Activated T-cell treated with anti-CD3 and anti-CD28 coated beads, Interleukin-2, amount 50 U/mL, for 72 hours (primary cell): ENCODE measurements at regions not wholly inside any gene's neighbourhood (a gene's known extent, or its start where the extent isn't known, plus 50 kb on each side); places are given as distances from the start of the nearest gene placed in this dataset.

Source experiments
- ATAC-seq, 2 donors: fragments of 150-1000 bp; cut with Tn5 transposase; replicated peaks in 1 of 2; 2 replicates each; pipeline ENCODE4 v1.10.0; 2021; ENCODE audit warnings: moderate library complexity in 2 of 2, mild to moderate bottlenecking in 1 of 2
- DNase-seq, 2 donors: peaks; one replicate each; pipeline ENCODE4 v3.0.0; 2021 to 2022; ENCODE audit warnings: mixed read lengths in 1 of 2
- H3K27ac Mint-ChIP-seq: one replicate; pipeline ENCODE4 v1.8.0; 2022; ENCODE audit warnings: mild to moderate bottlenecking, moderate library complexity, mixed read lengths
- H3K27me3 Mint-ChIP-seq: one replicate; pipeline ENCODE4 v1.8.0; 2022; ENCODE audit warnings: low read depth, mixed read lengths
- H3K36me3 Mint-ChIP-seq, 2 donors: one replicate each; pipeline ENCODE4 v1.8.0; 2022; ENCODE audit warnings: mixed read lengths in 2 of 2, mild to moderate bottlenecking in 1 of 2; ENCODE audit not compliant: insufficient read depth in 2 of 2
- H3K4me1 Mint-ChIP-seq: one replicate; pipeline ENCODE4 v1.8.0; 2022; ENCODE audit warnings: low read depth, mixed read lengths
- H3K4me3 Mint-ChIP-seq, 2 donors: one replicate each; pipeline ENCODE4 v1.8.0; 2022; ENCODE audit warnings: mild to moderate bottlenecking in 2 of 2, mixed read lengths in 2 of 2, moderate library complexity in 2 of 2
- H3K9me3 Mint-ChIP-seq, 2 donors: one replicate each; pipeline ENCODE4 v1.8.0; 2022; ENCODE audit warnings: mixed read lengths in 2 of 2

GRCh38 chr13:50589139-50589538 is 254.4 kb downstream of the DLEU7 start:
- H3K4me1 Mint-ChIP-seq, result peaks cover 39% of the 10 kb centered on the region
- ATAC-seq (peak; percentile 30 to 51), DNase-seq (no peak)
- H3K27ac Mint-ChIP-seq, result no peak overlapping the region
- H3K36me3 Mint-ChIP-seq, result no peaks in the 10 kb centered on the region
- no peaks in the 10 kb centered on the region for H3K27me3 Mint-ChIP-seq
- no peaks in the 10 kb centered on the region for H3K9me3 Mint-ChIP-seq
- no peak overlapping the region for H3K4me3 Mint-ChIP-seq

- Mint-ChIP-seq H3K9me3 (no peaks in the 10 kb centered on the region), H3K36me3 (no peaks in the 10 kb centered on the region), H3K27me3 (no peaks in the 10 kb centered on the region), H3K27ac (no peak overlapping the region), H3K4me1 (peaks cover 45% of the 10 kb centered on the region), H3K4me3 (no peak overlapping the region)
- ATAC-seq (no peak), DNase-seq (no peak)
Observed at GRCh38 chr13:50589651-50590054, 253.8 kb downstream of the DLEU7 start.

GRCh38 chr13:50592412-50593155 is 250.9 kb downstream of the DLEU7 start:
- no peak for ATAC-seq
- H3K9me3 Mint-ChIP-seq, result no peaks in the 10 kb centered on the region
- no peaks in the 10 kb centered on the region for H3K36me3 Mint-ChIP-seq
- no peak for DNase-seq
- peaks cover 64% of the 10 kb centered on the region for H3K4me1 Mint-ChIP-seq
- H3K4me3 Mint-ChIP-seq, result no peak overlapping the region
- H3K27me3 Mint-ChIP-seq, result no peaks in the 10 kb centered on the region
- no peak overlapping the region for H3K27ac Mint-ChIP-seq

- H3K27me3 Mint-ChIP-seq, result peaks cover 4% of the 10 kb centered on the region
- peaks cover 64% of the 10 kb centered on the region for H3K4me1 Mint-ChIP-seq
- ATAC-seq (no peak), DNase-seq (no peak)
- H3K27ac Mint-ChIP-seq, result no peak overlapping the region
- no peaks in the 10 kb centered on the region for H3K9me3 Mint-ChIP-seq
- no peaks in the 10 kb centered on the region for H3K36me3 Mint-ChIP-seq
- H3K4me3 Mint-ChIP-seq, result no peak overlapping the region
Observed at GRCh38 chr13:50593207-50593606, 250.3 kb downstream of the DLEU7 start.

- Mint-ChIP-seq H3K27ac (no peak overlapping the region), H3K4me3 (peak overlapping the region; percentile 42 to 65)
Observed at GRCh38 chr13:50594276-50595051, 249.0 kb downstream of the DLEU7 start.

GRCh38 chr13:50595196-50595595 is 248.3 kb downstream of the DLEU7 start:
- no peaks in the 10 kb centered on the region for H3K9me3 Mint-ChIP-seq
- ATAC-seq (no peak), DNase-seq (no peak)
- H3K36me3 Mint-ChIP-seq, result no peaks in the 10 kb centered on the region
- H3K4me3 Mint-ChIP-seq, result peak overlapping the region; percentile 42 to 65
- peaks cover 7% of the 10 kb centered on the region for H3K27me3 Mint-ChIP-seq
- H3K27ac Mint-ChIP-seq, result no peak overlapping the region
- H3K4me1 Mint-ChIP-seq, result peaks cover 50% of the 10 kb centered on the region

More at GRCh38 chr13:50594276-50595051, 249.0 kb downstream of the DLEU7 start:
- peaks cover 7% of the 10 kb centered on the region for H3K27me3 Mint-ChIP-seq
- H3K36me3 Mint-ChIP-seq, result no peaks in the 10 kb centered on the region
- H3K9me3 Mint-ChIP-seq, result no peaks in the 10 kb centered on the region
- H3K4me1 Mint-ChIP-seq, result peaks cover 56% of the 10 kb centered on the region
- ATAC-seq (peak; percentile 75 to 85), DNase-seq (peak; percentile 21 to 50)

GRCh38 chr13:50596156-50596555 is 247.3 kb downstream of the DLEU7 start:
- H3K4me3 Mint-ChIP-seq, result no peak overlapping the region
- peaks cover 42% of the 10 kb centered on the region for H3K4me1 Mint-ChIP-seq
- H3K27ac Mint-ChIP-seq, result no peak overlapping the region
- no peaks in the 10 kb centered on the region for H3K9me3 Mint-ChIP-seq
- no peak for ATAC-seq
- H3K27me3 Mint-ChIP-seq, result peaks cover 7% of the 10 kb centered on the region
- H3K36me3 Mint-ChIP-seq, result no peaks in the 10 kb centered on the region
- no peak for DNase-seq

- no peaks in the 10 kb centered on the region for H3K36me3 Mint-ChIP-seq
- H3K27ac Mint-ChIP-seq, result no peak overlapping the region
- H3K4me1 Mint-ChIP-seq, result peaks cover 42% of the 10 kb centered on the region
- peaks cover 7% of the 10 kb centered on the region for H3K27me3 Mint-ChIP-seq
- ATAC-seq (no peak), DNase-seq (no peak)
- no peaks in the 10 kb centered on the region for H3K9me3 Mint-ChIP-seq
- no peak overlapping the region for H3K4me3 Mint-ChIP-seq
Observed at GRCh38 chr13:50596776-50597203, 246.7 kb downstream of the DLEU7 start.

- ATAC-seq, result no peak
- DNase-seq, result no peak
- H3K4me1 Mint-ChIP-seq, result peaks cover 33% of the 10 kb centered on the region
- no peak overlapping the region for H3K27ac Mint-ChIP-seq
- no peaks in the 10 kb centered on the region for H3K9me3 Mint-ChIP-seq
- H3K4me3 Mint-ChIP-seq, result no peak overlapping the region
- H3K36me3 Mint-ChIP-seq, result no peaks in the 10 kb centered on the region
- H3K27me3 Mint-ChIP-seq, result peaks cover 7% of the 10 kb centered on the region
Observed at GRCh38 chr13:50598338-50598737, 245.2 kb downstream of the DLEU7 start.

- ATAC-seq (no peak), DNase-seq (no peak)
- H3K4me1 Mint-ChIP-seq, result peaks cover 26% of the 10 kb centered on the region
- peaks cover 7% of the 10 kb centered on the region for H3K27me3 Mint-ChIP-seq
- H3K36me3 Mint-ChIP-seq, result no peaks in the 10 kb centered on the region
- no peaks in the 10 kb centered on the region for H3K9me3 Mint-ChIP-seq
- H3K27ac Mint-ChIP-seq, result no peak overlapping the region
- H3K4me3 Mint-ChIP-seq, result no peak overlapping the region
Observed at GRCh38 chr13:50599046-50599445, 244.4 kb downstream of the DLEU7 start.

- Mint-ChIP-seq H3K4me1 (peaks cover 17% of the 10 kb centered on the region), H3K4me3 (no peak overlapping the region), H3K36me3 (no peaks in the 10 kb centered on the region), H3K27ac (no peak overlapping the region), H3K9me3 (no peaks in the 10 kb centered on the region), H3K27me3 (peaks cover 7% of the 10 kb centered on the region)
- DNase-seq, result no peak
- ATAC-seq, result no peak
Observed at GRCh38 chr13:50599927-50600326, 243.6 kb downstream of the DLEU7 start.

- no peak for ATAC-seq
- Mint-ChIP-seq H3K36me3 (no peaks in the 10 kb centered on the region), H3K4me3 (no peak overlapping the region), H3K4me1 (peaks cover 17% of the 10 kb centered on the region), H3K27me3 (peaks cover 26% of the 10 kb centered on the region), H3K27ac (no peak overlapping the region), H3K9me3 (no peaks in the 10 kb centered on the region)
- no peak for DNase-seq
Observed at GRCh38 chr13:50608370-50608769, 235.1 kb downstream of the DLEU7 start.

GRCh38 chr13:50609011-50609410 is 234.5 kb downstream of the DLEU7 start:
- DNase-seq, result no peak
- no peaks in the 10 kb centered on the region for H3K36me3 Mint-ChIP-seq
- no peak for ATAC-seq
- H3K27ac Mint-ChIP-seq, result no peak overlapping the region
- H3K27me3 Mint-ChIP-seq, result peaks cover 26% of the 10 kb centered on the region
- H3K9me3 Mint-ChIP-seq, result no peaks in the 10 kb centered on the region
- H3K4me3 Mint-ChIP-seq, result no peak overlapping the region
- H3K4me1 Mint-ChIP-seq, result peaks cover 17% of the 10 kb centered on the region
